ENCODE measurements at regions not wholly inside any gene's neighbourhood (a gene's known extent, or its start where the extent isn't known, plus 50 kb on each side); places are given as distances from the start of the nearest gene placed in this dataset.

DNA sequence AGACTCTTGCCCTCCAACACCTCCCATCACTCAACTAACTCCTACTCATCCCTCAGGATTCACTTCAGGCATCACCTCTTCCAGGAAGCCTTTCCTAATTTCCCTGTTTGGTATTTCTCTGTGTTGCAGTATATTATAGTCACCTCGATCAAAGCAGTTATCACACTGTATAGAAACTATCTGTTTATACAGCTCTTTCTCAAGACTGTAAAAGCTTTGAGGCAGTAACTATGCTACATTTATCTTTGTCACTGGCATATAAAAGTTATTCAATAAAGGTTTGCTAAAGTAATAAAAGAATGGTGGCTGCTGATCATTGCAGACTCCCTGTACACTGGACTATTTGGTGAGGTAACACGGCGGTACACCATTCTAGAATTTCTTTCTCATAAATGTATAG is 284.9 kb downstream of the PAX3 start:
- dilution Hi-C loops (cut with HindIII; ENCODE audit: low sequenced_read_pairs, unreplicated experiment), result no loop called here
- no peak overlapping the region for H3K4ac ChIP-seq (ENCODE audit: low read depth, low read length)
- ChIA-PET CTCF (interaction anchor here (5.0 kb wide), 1 partner anchor 11 kb away, joined by 29 read pairs; no protein-coding TSS in a partner anchor), POLR2A (ENCODE audit: unreplicated experiment) (no interaction called here)
- H3K9ac ChIP-seq (ENCODE audit: low read depth, low read length), result no peak overlapping the region
- no peak overlapping the region for H3K14ac ChIP-seq (replicated peaks; ENCODE audit: low read depth, low read length)
- H2BK5ac ChIP-seq (ENCODE audit: low read depth, low read length, poor library complexity, severe bottlenecking), result no peak overlapping the region
- H3K9me3 ChIP-seq (ENCODE audit: control insufficient read depth, insufficient read depth, low read length), result no peaks in the 10 kb centered on the region
- H3K9me1 ChIP-seq (ENCODE audit: insufficient read depth, low read length), result no peaks in the 10 kb centered on the region
- in situ Hi-C loops (cut with MboI; ENCODE audit: low sequenced_read_pairs), result no loop called here
- H3K79me1 ChIP-seq (ENCODE audit: low read depth in 1 of 2, low read length in 2 of 2), result no peaks in the 10 kb centered on the region
- no peak overlapping the region for H3K56ac ChIP-seq (ENCODE audit: extremely low read depth, insufficient read depth, low read length)
- no peak overlapping the region for H3K18ac ChIP-seq (ENCODE audit: low read depth, low read length)
- no peak overlapping the region for H2BK15ac ChIP-seq (ENCODE audit: low read depth, low read length)
- intact Hi-C loops (cut with micrococcal nuclease), result no loop called here
- H4K5ac ChIP-seq (ENCODE audit: low read depth, low read length), result no peak overlapping the region
- H3K4me1 ChIP-seq (ENCODE audit: control insufficient read depth, insufficient read depth, low read length), result no peaks in the 10 kb centered on the region
- no peaks in the 10 kb centered on the region; the same call in 1 of the 2 replicates for H3K27me3 ChIP-seq (ENCODE audit: control insufficient read depth, insufficient read depth, low read length)
- no peak overlapping the region for H3K4me2 ChIP-seq (ENCODE audit: low read depth, low read length)
- no peaks in the 10 kb centered on the region for H3K36me3 ChIP-seq (ENCODE audit: control insufficient read depth, insufficient read depth, low read length)
- H3K4me3 ChIP-seq (ENCODE audit: insufficient read depth, low read depth, low read length), result no peak overlapping the region
- H2BK120ac ChIP-seq (ENCODE audit: low read depth, low read length), result no peak overlapping the region
- DNase-seq, result no peak
- no peak overlapping the region for H2AK5ac ChIP-seq (ENCODE audit: low read depth, low read length)
- H2BK20ac ChIP-seq (ENCODE audit: low read depth, low read length), result no peak overlapping the region
- H4K91ac ChIP-seq (ENCODE audit: insufficient read depth, low read depth, low read length), result no peak overlapping the region
- no peak for TF ChIP-seq NFE2L2 (IDR thresholded peaks at IDR 0.05; ENCODE audit: low read depth, low read length)
- TF ChIP-seq MXI1 (IDR thresholded peaks at IDR 0.05; ENCODE audit: borderline replicate concordance, low read depth, low read length), result no peak
- TF ChIP-seq RFX5 (IDR thresholded peaks at IDR 0.05; ENCODE audit: low read depth, low read length), result no peak
- TF ChIP-seq, protein P1, sequence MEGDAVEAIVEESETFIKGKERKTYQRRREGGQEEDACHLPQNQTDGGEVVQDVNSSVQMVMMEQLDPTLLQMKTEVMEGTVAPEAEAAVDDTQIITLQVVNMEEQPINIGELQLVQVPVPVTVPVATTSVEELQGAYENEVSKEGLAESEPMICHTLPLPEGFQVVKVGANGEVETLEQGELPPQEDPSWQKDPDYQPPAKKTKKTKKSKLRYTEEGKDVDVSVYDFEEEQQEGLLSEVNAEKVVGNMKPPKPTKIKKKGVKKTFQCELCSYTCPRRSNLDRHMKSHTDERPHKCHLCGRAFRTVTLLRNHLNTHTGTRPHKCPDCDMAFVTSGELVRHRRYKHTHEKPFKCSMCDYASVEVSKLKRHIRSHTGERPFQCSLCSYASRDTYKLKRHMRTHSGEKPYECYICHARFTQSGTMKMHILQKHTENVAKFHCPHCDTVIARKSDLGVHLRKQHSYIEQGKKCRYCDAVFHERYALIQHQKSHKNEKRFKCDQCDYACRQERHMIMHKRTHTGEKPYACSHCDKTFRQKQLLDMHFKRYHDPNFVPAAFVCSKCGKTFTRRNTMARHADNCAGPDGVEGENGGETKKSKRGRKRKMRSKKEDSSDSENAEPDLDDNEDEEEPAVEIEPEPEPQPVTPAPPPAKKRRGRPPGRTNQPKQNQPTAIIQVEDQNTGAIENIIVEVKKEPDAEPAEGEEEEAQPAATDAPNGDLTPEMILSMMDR (conservative IDR thresholded peaks at IDR 0.05; ENCODE audit: low read depth, low read length), result no peak
- TF ChIP-seq, protein P2, sequence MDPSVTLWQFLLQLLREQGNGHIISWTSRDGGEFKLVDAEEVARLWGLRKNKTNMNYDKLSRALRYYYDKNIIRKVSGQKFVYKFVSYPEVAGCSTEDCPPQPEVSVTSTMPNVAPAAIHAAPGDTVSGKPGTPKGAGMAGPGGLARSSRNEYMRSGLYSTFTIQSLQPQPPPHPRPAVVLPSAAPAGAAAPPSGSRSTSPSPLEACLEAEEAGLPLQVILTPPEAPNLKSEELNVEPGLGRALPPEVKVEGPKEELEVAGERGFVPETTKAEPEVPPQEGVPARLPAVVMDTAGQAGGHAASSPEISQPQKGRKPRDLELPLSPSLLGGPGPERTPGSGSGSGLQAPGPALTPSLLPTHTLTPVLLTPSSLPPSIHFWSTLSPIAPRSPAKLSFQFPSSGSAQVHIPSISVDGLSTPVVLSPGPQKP (IDR thresholded peaks at IDR 0.05; ENCODE audit: borderline replicate concordance, low read depth, low read length), result no peak
- TF ChIP-seq RAD21 (IDR thresholded peaks at IDR 0.05; ENCODE audit: low read length), result no peak
- no peak for TF ChIP-seq MAZ (IDR thresholded peaks at IDR 0.05; ENCODE audit: borderline replicate concordance, low read depth, low read length)
- no peak for TF ChIP-seq RCOR1 (IDR thresholded peaks at IDR 0.05; ENCODE audit: insufficient replicate concordance, low read length)
- TF ChIP-seq SMC3 (IDR thresholded peaks at IDR 0.05; ENCODE audit: low read depth, low read length), result no peak
- H3K23ac ChIP-seq (ENCODE audit: low read depth, low read length), result no peak overlapping the region
- H4K20me1 ChIP-seq (ENCODE audit: insufficient read depth, low read length), result no peaks in the 10 kb centered on the region
- no peak overlapping the region for H2AFZ ChIP-seq (replicated peaks; ENCODE audit: low read length, poor library complexity)
- no peak overlapping the region for H3K27ac ChIP-seq (ENCODE audit: insufficient read depth, low read length)
- BruUV-seq (replicated peaks), result no TSS peak
- H4K8ac ChIP-seq (ENCODE audit: low read depth in 2 of 2, low read length in 2 of 2), result no peak overlapping the region
- H2AK9ac ChIP-seq (replicated peaks; ENCODE audit: low read depth, low read length, poor library complexity), result no peak overlapping the region
- ATAC-seq (ENCODE audit: low read depth), result no peak
- WGBS, 2 experiments (ENCODE audit: extremely low coverage in 2 of 2, insufficient read length in 1 of 2), result no CpG with 5 or more reads among the region's 3 CpGs
